ENCODE measurements at regions not wholly inside any gene's neighbourhood (a gene's known extent, or its start where the extent isn't known, plus 50 kb on each side); places are given as distances from the start of the nearest gene placed in this dataset.
A peak's percentile ranks its signal among the peaks of the same experiment; 100 is the strongest.
"Not testable (repeated sequence)": the region's sequence is repeated elsewhere in the genome, so short reads cannot be mapped to it uniquely, and the experiment has no call there.

DNA sequence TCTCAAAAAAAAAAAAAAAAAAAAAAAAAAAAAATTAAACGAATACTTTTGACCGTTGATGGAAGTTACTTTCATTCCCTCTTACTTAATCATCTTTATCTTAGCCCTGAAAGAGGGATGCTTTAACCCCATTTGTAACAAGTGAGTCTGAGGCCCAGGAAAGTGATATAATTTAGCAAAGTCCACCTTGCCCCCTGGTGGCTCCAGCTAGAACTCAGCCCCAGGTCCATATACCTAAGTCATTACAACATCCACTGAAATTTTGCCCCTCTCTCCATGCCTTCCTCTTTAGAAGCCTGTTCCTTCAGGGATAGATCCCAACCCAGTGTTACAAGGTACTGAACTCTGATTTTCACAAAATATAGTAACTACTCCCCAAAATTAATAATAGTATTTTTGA is 116.3 kb upstream of the KRTAP5-11 start:
- H3K27me3 ChIP-seq (ENCODE audit: control insufficient read depth, insufficient read depth, low read length); DNase-seq (ENCODE audit: low read depth, low spot score); H3K4me3 ChIP-seq (ENCODE audit: low read depth, low read length); H3K27ac ChIP-seq (ENCODE audit: low read depth, low read length); CTCF ChIA-PET; H3K9me3 ChIP-seq (ENCODE audit: control insufficient read depth, insufficient read depth, low read length); POLR2A ChIA-PET: not testable (repeated sequence)
- TF ChIP-seq, protein P1, sequence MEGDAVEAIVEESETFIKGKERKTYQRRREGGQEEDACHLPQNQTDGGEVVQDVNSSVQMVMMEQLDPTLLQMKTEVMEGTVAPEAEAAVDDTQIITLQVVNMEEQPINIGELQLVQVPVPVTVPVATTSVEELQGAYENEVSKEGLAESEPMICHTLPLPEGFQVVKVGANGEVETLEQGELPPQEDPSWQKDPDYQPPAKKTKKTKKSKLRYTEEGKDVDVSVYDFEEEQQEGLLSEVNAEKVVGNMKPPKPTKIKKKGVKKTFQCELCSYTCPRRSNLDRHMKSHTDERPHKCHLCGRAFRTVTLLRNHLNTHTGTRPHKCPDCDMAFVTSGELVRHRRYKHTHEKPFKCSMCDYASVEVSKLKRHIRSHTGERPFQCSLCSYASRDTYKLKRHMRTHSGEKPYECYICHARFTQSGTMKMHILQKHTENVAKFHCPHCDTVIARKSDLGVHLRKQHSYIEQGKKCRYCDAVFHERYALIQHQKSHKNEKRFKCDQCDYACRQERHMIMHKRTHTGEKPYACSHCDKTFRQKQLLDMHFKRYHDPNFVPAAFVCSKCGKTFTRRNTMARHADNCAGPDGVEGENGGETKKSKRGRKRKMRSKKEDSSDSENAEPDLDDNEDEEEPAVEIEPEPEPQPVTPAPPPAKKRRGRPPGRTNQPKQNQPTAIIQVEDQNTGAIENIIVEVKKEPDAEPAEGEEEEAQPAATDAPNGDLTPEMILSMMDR (IDR thresholded peaks at IDR 0.05; ENCODE audit: low read depth, low read length): peak; percentile 17; the same call in 1 of the 2 replicates

DNA sequence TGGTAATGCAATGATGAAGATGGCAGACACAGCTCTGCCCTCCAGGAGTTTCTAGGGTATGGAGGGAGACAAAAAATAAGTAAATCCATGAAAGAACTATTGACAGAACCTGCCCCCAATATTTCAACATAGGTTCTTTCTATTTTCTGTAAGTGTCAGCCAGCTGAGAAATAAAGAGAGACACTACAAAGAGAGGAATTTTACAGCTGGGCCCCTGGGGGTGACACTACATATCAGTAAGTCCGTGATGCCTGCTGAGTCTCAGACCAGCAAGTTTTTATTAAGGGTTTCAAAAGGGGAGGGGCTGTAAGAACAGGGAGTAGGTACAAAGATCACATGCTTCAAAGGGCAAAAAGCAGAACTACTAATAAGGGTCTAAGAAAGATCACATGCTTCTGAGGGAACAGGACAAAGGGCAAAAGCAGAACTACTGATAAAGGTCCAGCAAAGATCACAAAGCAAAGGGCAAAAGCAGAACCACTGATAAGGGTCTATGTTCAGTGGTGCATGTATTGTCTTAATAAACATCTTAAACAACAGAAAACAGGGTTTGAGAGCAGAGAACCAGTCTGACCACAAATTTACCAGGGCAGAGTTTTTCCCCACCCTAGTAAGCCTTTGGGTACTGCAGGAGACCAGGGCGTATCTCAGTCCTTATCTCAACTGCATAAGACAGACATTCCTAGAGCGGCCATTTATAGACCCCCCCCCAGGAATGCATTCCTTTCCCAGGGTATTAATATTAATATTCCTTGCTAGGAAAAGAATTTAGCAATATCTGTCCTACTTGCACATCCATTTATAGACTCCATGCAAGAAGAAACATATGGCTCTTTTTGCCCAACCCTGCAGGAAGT is 119.0 kb upstream of the KRTAP5-11 start:
- H3K4me3 ChIP-seq (ENCODE audit: low read depth, low read length); H3K27me3 ChIP-seq (ENCODE audit: control insufficient read depth, insufficient read depth, low read length); H3K27ac ChIP-seq (ENCODE audit: low read depth, low read length); H3K9me3 ChIP-seq (ENCODE audit: control insufficient read depth, insufficient read depth, low read length); CTCF ChIA-PET; POLR2A ChIA-PET; DNase-seq (ENCODE audit: low read depth, low spot score): not testable (repeated sequence)

GRCh38 chr11:71705086-71705737 is 122.5 kb upstream of the KRTAP5-11 start:
- POLR2A ChIA-PET; H3K4me3 ChIP-seq (ENCODE audit: low read depth, low read length); H3K27me3 ChIP-seq (ENCODE audit: control insufficient read depth, insufficient read depth, low read length); DNase-seq (ENCODE audit: low read depth, low spot score); H3K9me3 ChIP-seq (ENCODE audit: control insufficient read depth, insufficient read depth, low read length); H3K27ac ChIP-seq (ENCODE audit: low read depth, low read length): not testable (repeated sequence)
- CTCF ChIA-PET: interaction anchor here (0.6 kb wide), 1 partner anchor 1359 kb away, joined by 3 read pairs; no protein-coding TSS in a partner anchor

- H3K27me3 ChIP-seq (ENCODE audit: control insufficient read depth, insufficient read depth, low read length); H3K4me3 ChIP-seq (ENCODE audit: low read depth, low read length); H3K9me3 ChIP-seq (ENCODE audit: control insufficient read depth, insufficient read depth, low read length); CTCF ChIA-PET; POLR2A ChIA-PET; DNase-seq (ENCODE audit: low read depth, low spot score); H3K27ac ChIP-seq (ENCODE audit: low read depth, low read length): not testable (repeated sequence)
These were observed 123.2 kb upstream of the KRTAP5-11 start for GRCh38 chr11:71705738-71706432.

- H3K9me3 ChIP-seq (ENCODE audit: control insufficient read depth, insufficient read depth, low read length); H3K4me3 ChIP-seq (ENCODE audit: low read depth, low read length); H3K27ac ChIP-seq (ENCODE audit: low read depth, low read length); CTCF ChIA-PET; H3K27me3 ChIP-seq (ENCODE audit: control insufficient read depth, insufficient read depth, low read length); POLR2A ChIA-PET; DNase-seq (ENCODE audit: low read depth, low spot score): not testable (repeated sequence)
These were observed 124.4 kb upstream of the KRTAP5-11 start for GRCh38 chr11:71707083-71707482.

DNA sequence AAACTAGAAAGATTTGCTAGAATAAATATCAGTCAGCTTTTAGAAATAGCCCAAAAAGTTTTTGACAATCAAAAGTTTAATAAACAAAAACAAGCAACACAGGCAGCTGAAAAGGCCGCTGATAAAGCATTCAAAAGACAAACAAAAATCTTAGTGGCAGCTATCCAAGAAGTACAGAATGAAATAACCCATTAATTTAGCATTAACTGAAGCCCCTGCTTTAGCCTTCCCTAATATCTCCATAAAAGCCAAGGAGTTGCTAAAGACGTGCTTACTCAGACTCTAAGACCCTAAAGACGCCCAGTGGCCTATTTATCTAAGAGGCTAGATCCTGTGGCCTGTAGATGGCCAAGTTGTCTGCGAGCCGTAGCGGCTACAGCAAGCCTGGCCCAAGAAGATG is 123.5 kb upstream of the DEFB108B start:
- H3K9me3 ChIP-seq (ENCODE audit: control insufficient read depth, insufficient read depth, low read length); H3K27me3 ChIP-seq (ENCODE audit: control insufficient read depth, insufficient read depth, low read length); H3K4me3 ChIP-seq (ENCODE audit: low read depth, low read length); DNase-seq (ENCODE audit: low read depth, low spot score); H3K27ac ChIP-seq (ENCODE audit: low read depth, low read length); POLR2A ChIA-PET; CTCF ChIA-PET: not testable (repeated sequence)

DNA sequence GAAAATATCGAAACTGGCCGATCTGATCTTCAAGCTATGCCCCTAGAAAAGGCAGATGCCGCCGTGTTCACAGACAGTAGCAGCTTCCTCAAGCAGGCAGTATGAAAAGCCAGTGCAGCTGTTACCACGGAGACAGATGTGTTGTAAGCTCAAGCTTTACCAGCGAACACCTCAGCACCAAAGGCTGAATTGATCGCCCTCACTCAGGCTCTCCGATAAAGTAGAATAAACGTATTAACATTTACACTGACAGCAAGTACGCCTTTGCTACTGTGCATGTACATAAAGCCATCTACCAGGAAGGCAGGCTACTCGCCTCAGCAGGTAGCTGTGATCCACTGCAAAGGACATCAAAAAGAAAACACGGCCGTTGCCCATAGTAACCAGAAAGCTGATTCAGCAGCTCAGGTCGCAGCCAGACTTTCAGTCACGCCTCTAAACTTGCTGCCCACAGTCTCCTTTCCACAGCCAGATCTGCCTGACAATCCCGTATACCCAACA is 122.8 kb upstream of the DEFB108B start:
- H3K27ac ChIP-seq (ENCODE audit: low read depth, low read length); DNase-seq (ENCODE audit: low read depth, low spot score); POLR2A ChIA-PET: not testable (repeated sequence)

GRCh38 chr11:71710701-71711385 is 122.2 kb upstream of the DEFB108B start:
- H3K27me3 ChIP-seq (ENCODE audit: control insufficient read depth, insufficient read depth, low read length); POLR2A ChIA-PET; H3K4me3 ChIP-seq (ENCODE audit: low read depth, low read length); H3K9me3 ChIP-seq (ENCODE audit: control insufficient read depth, insufficient read depth, low read length); DNase-seq (ENCODE audit: low read depth, low spot score); CTCF ChIA-PET; H3K27ac ChIP-seq (ENCODE audit: low read depth, low read length): not testable (repeated sequence)

More for the DNA sequence above, 122.8 kb upstream of the DEFB108B start:
- H3K27me3 ChIP-seq (ENCODE audit: control insufficient read depth, insufficient read depth, low read length); H3K9me3 ChIP-seq (ENCODE audit: control insufficient read depth, insufficient read depth, low read length); CTCF ChIA-PET; H3K4me3 ChIP-seq (ENCODE audit: low read depth, low read length): not testable (repeated sequence)

GRCh38 chr11:71712350-71712749 is 120.7 kb upstream of the DEFB108B start:
- H3K9me3 ChIP-seq (ENCODE audit: control insufficient read depth, insufficient read depth, low read length); H3K27me3 ChIP-seq (ENCODE audit: control insufficient read depth, insufficient read depth, low read length); H3K4me3 ChIP-seq (ENCODE audit: low read depth, low read length); CTCF ChIA-PET; DNase-seq (ENCODE audit: low read depth, low spot score); H3K27ac ChIP-seq (ENCODE audit: low read depth, low read length); POLR2A ChIA-PET: not testable (repeated sequence)

- POLR2A ChIA-PET: interaction anchor here (0.6 kb wide), 1 partner anchor 57 kb away, joined by 4 read pairs; no protein-coding TSS in a partner anchor
- H3K27ac ChIP-seq (ENCODE audit: low read depth, low read length); H3K27me3 ChIP-seq (ENCODE audit: control insufficient read depth, insufficient read depth, low read length); H3K9me3 ChIP-seq (ENCODE audit: control insufficient read depth, insufficient read depth, low read length); DNase-seq (ENCODE audit: low read depth, low spot score); CTCF ChIA-PET; H3K4me3 ChIP-seq (ENCODE audit: low read depth, low read length): not testable (repeated sequence)
These were observed 120.2 kb upstream of the DEFB108B start for GRCh38 chr11:71712846-71713245.

All from AG04450 (cell line).